DOHH2 (cell line): ENCODE measurements at regions not wholly inside any gene's neighbourhood (a gene's known extent, or its start where the extent isn't known, plus 50 kb on each side); places are given as distances from the start of the nearest gene placed in this dataset.

Experiments
- H3F3A ChIP-seq: fragments of 200-600 bp; sonication (generic), shearing (Covaris generic); 2 replicates; pipeline ENCODE4 v1.6.0; 2016; ENCODE audit warnings: antibody characterized with exemption, mild to moderate bottlenecking; ENCODE audit not compliant: control insufficient read depth, insufficient read depth
- H3K27ac ChIP-seq: fragments of 200-600 bp; sonication (generic); 2 replicates; pipeline ENCODE4 v1.5.1; 2014; ENCODE audit warnings: low read depth, mild to moderate bottlenecking, low read length, moderate library complexity
- H3K27me3 ChIP-seq: fragments of 200-600 bp; sonication (generic); 2 replicates; pipeline ENCODE4 v1.6.1; 2014; ENCODE audit warnings: mild to moderate bottlenecking, low read length, mixed read lengths; ENCODE audit not compliant: control insufficient read depth
- H3K36me3 ChIP-seq: fragments of 200-600 bp; sonication (generic); 2 replicates; pipeline ENCODE4 v1.6.1; 2014; ENCODE audit warnings: mild to moderate bottlenecking, low read length, moderate library complexity, mixed read lengths; ENCODE audit not compliant: control insufficient read depth
- H3K4me1 ChIP-seq: fragments of 200-600 bp; sonication (generic); 2 replicates; pipeline ENCODE4 v1.6.1; 2014; ENCODE audit warnings: mild to moderate bottlenecking, low read length, mixed read lengths; ENCODE audit not compliant: control insufficient read depth
- H3K4me2 ChIP-seq: fragments of 200-600 bp; sonication (generic); 2 replicates; pipeline ENCODE4 v1.6.0; 2014; ENCODE audit warnings: mild to moderate bottlenecking, low read length, moderate library complexity
- H3K4me3 ChIP-seq: fragments of 200-600 bp; sonication (generic); 2 replicates; pipeline ENCODE4 v1.5.1; 2014; ENCODE audit warnings: mild to moderate bottlenecking, low read length, mixed read lengths
- H3K79me2 ChIP-seq: fragments of 200-600 bp; sonication (generic); 2 replicates; pipeline ENCODE4 v1.6.1; 2014; ENCODE audit warnings: mild to moderate bottlenecking, low read length, mixed read lengths; ENCODE audit not compliant: control insufficient read depth
- H3K9me2 ChIP-seq: fragments of 200-600 bp; sonication (generic); replicated peaks from 2 replicates; pipeline ENCODE4 v1.6.1; 2014; ENCODE audit warnings: mild to moderate bottlenecking, low read length, mixed read lengths; ENCODE audit not compliant: control insufficient read depth
- H3K9me3 ChIP-seq: fragments of 200-600 bp; sonication (generic); 2 replicates; pipeline ENCODE4 v1.6.1; 2014; ENCODE audit warnings: antibody characterized with exemption, low read length, mixed read lengths; ENCODE audit not compliant: control insufficient read depth, insufficient read depth
- H4K20me1 ChIP-seq: fragments of 200-600 bp; sonication (generic); 2 replicates; pipeline ENCODE4 v1.6.0; 2014; ENCODE audit warnings: low read depth, mild to moderate bottlenecking, antibody characterized with exemption, low read length, moderate library complexity; ENCODE audit not compliant: control insufficient read depth, insufficient read depth
- CTCF ChIP-seq: fragments of 200-600 bp; sonication (generic); IDR thresholded peaks from one replicate; pipeline ENCODE4 v1.5.1; 2014; ENCODE audit warnings: antibody characterized with exemption, mild to moderate bottlenecking, low read depth, low read length; ENCODE audit not compliant: poor library complexity, severe bottlenecking
- EZH2phosphoT487 ChIP-seq: fragments of 200-600 bp; sonication (generic); IDR thresholded peaks from 2 replicates; pipeline ENCODE4 v1.6.1; 2017; ENCODE audit warnings: borderline replicate concordance, mild to moderate bottlenecking, antibody characterized with exemption, low read length, moderate library complexity, mixed read lengths

- H4K20me1 ChIP-seq: no peaks in the 10 kb centered on the region
- H3K27ac ChIP-seq: no peak overlapping the region
- H3F3A ChIP-seq: no peaks in the 10 kb centered on the region
- H3K9me3 ChIP-seq: no peaks in the 10 kb centered on the region
- H3K79me2 ChIP-seq: no peaks in the 10 kb centered on the region
- no peaks in the 10 kb centered on the region for H3K9me2 ChIP-seq
- no peaks in the 10 kb centered on the region for H3K36me3 ChIP-seq
- TF ChIP-seq CTCF (no peak), EZH2phosphoT487 (no peak)
- H3K4me1 ChIP-seq: no peaks in the 10 kb centered on the region
- H3K27me3 ChIP-seq: no peaks in the 10 kb centered on the region
- H3K4me3 ChIP-seq: no peak overlapping the region
- H3K4me2 ChIP-seq: no peak overlapping the region
Observed at GRCh38 chr16:51532551-51532950, 381.5 kb upstream of the SALL1 start.

- TF ChIP-seq EZH2phosphoT487 (no peak), CTCF (no peak)
- Histone ChIP-seq H3K27me3 (no peaks in the 10 kb centered on the region), H3K4me1 (no peaks in the 10 kb centered on the region)
Observed at GRCh38 chr16:51531271-51531670, 380.2 kb upstream of the SALL1 start.

DNA sequence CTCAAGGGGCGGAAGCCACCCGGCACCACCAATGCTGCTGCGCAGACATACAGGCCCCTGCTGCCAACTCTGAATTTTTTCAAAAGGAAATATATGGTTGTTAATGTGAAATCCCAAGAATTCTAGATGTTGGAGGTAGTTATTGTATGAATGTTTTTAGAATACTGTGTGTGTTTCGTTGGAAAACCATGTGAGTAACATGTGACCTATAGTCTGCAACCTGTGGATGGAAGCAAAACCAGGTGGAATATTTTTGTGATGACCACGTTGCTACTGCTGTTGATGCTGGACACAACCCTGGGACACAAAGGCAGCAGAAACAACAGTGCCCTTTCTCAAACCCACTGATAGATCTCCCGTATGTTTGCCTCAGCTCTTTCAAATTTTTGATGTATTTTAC is 376.3 kb upstream of the SALL1 start:
- no peaks in the 10 kb centered on the region for H3K36me3 ChIP-seq

More at GRCh38 chr16:51531271-51531670, 380.2 kb upstream of the SALL1 start:
- H3K36me3 ChIP-seq: no peaks in the 10 kb centered on the region
- H3K79me2 ChIP-seq: no peaks in the 10 kb centered on the region
- no peak overlapping the region for H3K27ac ChIP-seq
- H4K20me1 ChIP-seq: no peaks in the 10 kb centered on the region
- no peaks in the 10 kb centered on the region for H3F3A ChIP-seq
- no peak overlapping the region for H3K4me2 ChIP-seq
- H3K4me3 ChIP-seq: no peak overlapping the region
- no peaks in the 10 kb centered on the region for H3K9me2 ChIP-seq
- no peaks in the 10 kb centered on the region for H3K9me3 ChIP-seq

More for the DNA sequence above, 376.3 kb upstream of the SALL1 start:
- Histone ChIP-seq H3K4me3 (no peak overlapping the region), H3K79me2 (no peaks in the 10 kb centered on the region), H3K27me3 (no peaks in the 10 kb centered on the region), H3K4me1 (no peaks in the 10 kb centered on the region), H3K9me2 (no peaks in the 10 kb centered on the region), H3K4me2 (no peak overlapping the region), H3F3A (no peaks in the 10 kb centered on the region), H3K27ac (no peak overlapping the region), H3K9me3 (no peaks in the 10 kb centered on the region; the same call in 1 of the 2 replicates), H4K20me1 (no peaks in the 10 kb centered on the region)
- no peak for TF ChIP-seq CTCF
- TF ChIP-seq EZH2phosphoT487: no peak
